Heart left ventricle (tissue), 16 donors: ENCODE measurements at regions not wholly inside any gene's neighbourhood (a gene's known extent, or its start where the extent isn't known, plus 50 kb on each side); places are given as distances from the start of the nearest gene placed in this dataset.

Source experiments
- ATAC-seq, 4 donors: fragments of 200-7000 bp; cut with Tn5 transposase; one replicate each; pipeline ENCODE4 v1.9.1; 2020 to 2022; ENCODE audit warnings: moderate library complexity in 4 of 4, mild to moderate bottlenecking in 3 of 4, moderate number of reproducible peaks in 1 of 4
- DNase-seq, 5 donors: peaks; one replicate each; pipeline ENCODE4 v3.0.0-alpha.2; 2020
- H3K27ac ChIP-seq, 12 donors: fragments of 200-600 bp; sonication (generic) in 4 of 12; one replicate each; pipeline versions ENCODE4 v1.5.0 to v1.8.0; 2016 to 2022; ENCODE audit warnings: mild to moderate bottlenecking in 2 of 12
- H3K27me3 ChIP-seq, 9 donors: fragments of 200-600 bp; sonication (generic) in 2 of 9; one replicate each; pipeline versions ENCODE4 v1.5.1 to v1.8.0; 2016 to 2022; ENCODE audit warnings: mild to moderate bottlenecking in 3 of 9
- H3K36me3 ChIP-seq, 9 donors: fragments of 200-600 bp; sonication (generic) in 2 of 9; one replicate each; pipeline versions ENCODE4 v1.5.0 to v1.8.0; 2018 to 2022; ENCODE audit warnings: mild to moderate bottlenecking in 2 of 9
- H3K4me1 ChIP-seq, 12 donors: fragments of 200-600 bp; sonication (generic) in 4 of 12; one replicate each; pipeline versions ENCODE4 v1.5.0 to v1.8.0; 2016 to 2022; ENCODE audit warnings: mild to moderate bottlenecking in 3 of 12
- H3K4me3 ChIP-seq, 12 donors: fragments of 200-600 bp; sonication (generic) in 4 of 12; one replicate each; pipeline versions ENCODE4 v1.5.0 to v1.8.0; 2017 to 2022; ENCODE audit warnings: mild to moderate bottlenecking in 9 of 12, moderate library complexity in 4 of 12
- H3K9me3 ChIP-seq, 12 donors: fragments of 200-600 bp; sonication (generic) in 4 of 12; one replicate each; pipeline versions ENCODE4 v1.5.0 to v1.8.0; 2016 to 2022; ENCODE audit warnings: mild to moderate bottlenecking in 1 of 12
- CTCF ChIP-seq, 12 donors: fragments of 200-600 bp; sonication (generic) in 4 of 12; IDR thresholded peaks; one replicate each; pipeline versions ENCODE4 v1.5.0 to v1.8.0; 2018 to 2022; ENCODE audit warnings: antibody characterized with exemption in 12 of 12, mild to moderate bottlenecking in 5 of 12
- POLR2A ChIP-seq, 2 donors: fragments of 450-650 bp; IDR thresholded peaks; one replicate each; pipeline ENCODE4 v1.6.1; 2017; ENCODE audit warnings: antibody characterized with exemption in 2 of 2, mild to moderate bottlenecking in 2 of 2, moderate library complexity in 2 of 2
- WGBS, 4 donors: extraction: QIAGEN DNeasy Blood & Tissue Kit in 2 of 4; methylation state at CpG; one replicate each; pipeline versions ENCODE4 v1.1.5 to v1.1.7; 2013 to 2018; 5-methylcytosine and 5-hydroxymethylcytosine counted together
- intact Hi-C, 10 donors: fragments of 100-400 bp; cut with DNase I; formaldehyde crosslinking; loops; one replicate each; pipeline versions ENCODE4 v1.11.1 to v1.14.2; 2022
- donor health status: ischemic (EF 13 %, LVEDD 7.1; RV severe dilation, severe dysfunction).
- donor health status: healthy with polysubstance abuse.
- donor health status: DM: no; HTN: yes; CAD: no.
- donor health status: DM: no; HTN: no; CAD: no.
- donor health status: ischemic (EF 25% LVEDD 6.9; RV normal size, moderate dysfunction).
- donor health status: ischemic (EF 25% LVEDD 5.7; RV mildly dilated, moderate dysfunction).
- donor health status: healthy.
- donor health status: DM: yes; HTN: yes; CAD: no.
- donor health status: ischemic (EF 35%, LVEDD 5.7; RV mildly dilated, moderate dysfunction).
- donor health status: nonischemic (EF 11% LVEDD 7.7; RV severe dilation, severe dysfunction).
- donor health status: DM: yes; HTN: yes; CAD: no.
- donor health status: PGD.
- donor health status: ischemic (EF 29% LVEDD 5.4; RV normal size, mild dysfunction).
- donor health status: nonischemic (EF 23%, LVEDD 6.1; RV moderate dilation, normal function).

- H3K36me3 ChIP-seq, result no peaks in the 10 kb centered on the region
- peaks cover 0 to 5% (median 0%) of the 10 kb centered on the region in 12 donors for H3K9me3 ChIP-seq
- TF ChIP-seq POLR2A (IDR thresholded peaks at IDR 0.05) (no peak), CTCF (IDR thresholded peaks at IDR 0.05) (no peak)
- WGBS, 4 donors, result 92 to 96% (median 94%) methylated on average over 1 of the region's 1 CpG
- H3K27me3 ChIP-seq, result no peaks in the 10 kb centered on the region
- ATAC-seq, result no peak
- H3K4me3 ChIP-seq, result no peak overlapping the region
- no peak overlapping the region for H3K27ac ChIP-seq
- no peak for DNase-seq
- intact Hi-C loops, result no loop called here
- H3K4me1 ChIP-seq, result no peaks in the 10 kb centered on the region
Observed at GRCh38 chr12:59873136-59873535, 277.3 kb downstream of the SLC16A7 start.

DNA sequence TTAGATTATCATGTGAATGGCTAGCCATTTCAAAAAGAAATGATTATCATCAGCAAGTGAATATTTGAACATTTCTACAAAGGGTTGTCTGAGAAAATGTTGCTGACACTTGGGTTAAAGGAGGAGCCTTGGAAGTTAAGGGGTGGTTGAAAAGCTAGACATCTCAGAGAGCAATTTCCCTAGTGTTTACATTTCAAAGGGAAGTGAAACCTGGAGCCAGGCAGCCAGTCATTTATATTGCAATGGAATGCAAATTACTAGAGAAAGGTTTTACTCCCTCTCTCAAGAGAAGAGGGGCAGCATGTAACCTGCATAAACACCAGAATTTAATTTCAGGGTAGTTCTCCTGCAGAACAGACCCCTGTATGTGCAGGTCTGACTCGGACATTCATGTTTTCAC, 279.0 kb downstream of the SLC16A7 start:
- no peak for ATAC-seq
- H3K9me3 ChIP-seq, result peaks cover 0 to 5% (median 0%) of the 10 kb centered on the region in 12 donors
- intact Hi-C loops, result no loop called here

GRCh38 chr12:59886131-59886733, 290.4 kb downstream of the SLC16A7 start:
- no peak for TF ChIP-seq CTCF (IDR thresholded peaks at IDR 0.05)
- no peak for TF ChIP-seq POLR2A (IDR thresholded peaks at IDR 0.05)
- WGBS, 4 donors, result 48 to 64% (median 56%) methylated on average over 2 of the region's 2 CpGs
- no peak overlapping the region for H3K4me3 ChIP-seq
- no peaks in the 10 kb centered on the region for H3K27me3 ChIP-seq
- intact Hi-C loops, result no loop called here
- no peaks in the 10 kb centered on the region for H3K4me1 ChIP-seq
- no peak overlapping the region for H3K27ac ChIP-seq
- H3K9me3 ChIP-seq, result no peaks in the 10 kb centered on the region
- no peak for DNase-seq
- H3K36me3 ChIP-seq, result no peaks in the 10 kb centered on the region
- ATAC-seq, result no peak

More for the DNA sequence above, 279.0 kb downstream of the SLC16A7 start:
- Histone ChIP-seq H3K36me3 (no peaks in the 10 kb centered on the region), H3K27ac (no peak overlapping the region), H3K4me1 (no peaks in the 10 kb centered on the region), H3K4me3 (no peak overlapping the region), H3K27me3 (no peaks in the 10 kb centered on the region)
- no peak for DNase-seq
- no peak for TF ChIP-seq POLR2A (IDR thresholded peaks at IDR 0.05)
- no peak for TF ChIP-seq CTCF (IDR thresholded peaks at IDR 0.05)
- 63 to 78% (median 69%) methylated on average over 1 of the region's 1 CpG for WGBS, 4 donors

DNA sequence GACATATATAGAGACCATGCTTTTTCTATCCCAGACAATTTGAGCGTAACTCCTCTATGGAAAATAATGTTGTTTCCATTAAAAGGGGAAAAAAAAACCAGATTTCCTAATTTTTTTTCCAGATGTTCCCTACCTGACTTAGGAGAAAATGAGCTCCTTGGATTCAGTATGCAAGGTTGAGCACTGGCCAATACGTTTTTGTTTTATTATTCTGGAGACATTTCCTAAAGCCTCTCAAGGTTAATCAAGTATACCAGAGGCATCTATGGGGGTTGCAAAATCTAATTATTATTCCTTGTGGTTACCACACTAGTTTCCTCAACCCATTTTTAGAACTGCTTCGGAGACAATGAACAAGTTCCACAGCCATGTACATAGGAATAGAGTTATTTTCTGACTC, 291.3 kb downstream of the SLC16A7 start:
- no peak for ATAC-seq

More for the DNA sequence above, 291.3 kb downstream of the SLC16A7 start:
- Histone ChIP-seq H3K36me3 (no peaks in the 10 kb centered on the region), H3K27me3 (no peaks in the 10 kb centered on the region), H3K4me3 (no peak overlapping the region), H3K4me1 (no peaks in the 10 kb centered on the region), H3K9me3 (no peaks in the 10 kb centered on the region), H3K27ac (no peak overlapping the region)
- intact Hi-C loops, result no loop called here
- TF ChIP-seq CTCF (IDR thresholded peaks at IDR 0.05) (no peak), POLR2A (IDR thresholded peaks at IDR 0.05) (no peak)
- 53 to 67% (median 58%) methylated on average over 3 of the region's 3 CpGs for WGBS, 4 donors
- no peak for DNase-seq
